Uterus (tissue), 2 donors: ENCODE measurements at regions not wholly inside any gene's neighbourhood (a gene's known extent, or its start where the extent isn't known, plus 50 kb on each side); places are given as distances from the start of the nearest gene placed in this dataset.

Experiments used
- CTCF ChIP-seq, 4 experiments: fragments of 200-600 bp in 2 of 4; fragments of 450-650 bp in 2 of 4; sonication (generic) in 2 of 4; IDR thresholded peaks; one replicate each; pipeline ENCODE4 v1.5.1; 2016 to 2019; ENCODE audit warnings: antibody characterized with exemption in 4 of 4, mild to moderate bottlenecking in 2 of 4, moderate library complexity in 1 of 4
- POLR2A ChIP-seq, 2 donors: fragments of 450-650 bp; IDR thresholded peaks; one replicate each; pipeline ENCODE4 v1.6.1; 2016; ENCODE audit warnings: antibody characterized with exemption in 2 of 2, mild to moderate bottlenecking in 1 of 2, moderate library complexity in 1 of 2

DNA sequence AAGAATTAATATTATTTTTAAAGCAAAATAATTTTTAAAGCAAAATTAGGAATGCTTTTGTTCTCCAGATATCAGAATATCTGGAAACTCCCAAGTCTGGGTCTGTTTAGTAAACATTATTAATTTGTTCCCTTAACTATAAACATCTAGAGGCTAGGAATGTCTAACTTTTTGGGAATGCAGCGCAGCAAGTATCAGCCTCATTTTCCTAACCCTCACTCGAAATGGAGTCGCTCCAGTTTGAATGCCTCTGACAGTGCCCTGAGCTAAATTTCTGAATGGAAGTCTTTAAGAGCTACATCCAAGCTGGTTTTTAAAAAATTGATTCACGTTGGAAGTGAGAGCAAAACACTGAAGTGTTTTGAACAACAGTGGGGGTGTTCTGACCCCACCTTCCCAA is 74.4 kb upstream of the WNT7A start:
- TF ChIP-seq POLR2A (IDR thresholded peaks at IDR 0.05), result no peak
- no peak for TF ChIP-seq CTCF (IDR thresholded peaks at IDR 0.05)
